ENCODE measurements at regions not wholly inside any gene's neighbourhood (a gene's known extent, or its start where the extent isn't known, plus 50 kb on each side); places are given as distances from the start of the nearest gene placed in this dataset.

GRCh38 chr15:93485438-93486327, 396.7 kb upstream of the RGMA start:
- no peak for TF ChIP-seq POLR2A (IDR thresholded peaks at IDR 0.05)
- no peak for TF ChIP-seq POLR2AphosphoS5 (IDR thresholded peaks at IDR 0.05)
- no peak for TF ChIP-seq CTCF (IDR thresholded peaks at IDR 0.05 in 8 of 11, conservative IDR thresholded peaks at IDR 0.05 in 3 of 11)

Data from spleen (tissue), 7 donors.